ENCODE measurements at regions not wholly inside any gene's neighbourhood (a gene's known extent, or its start where the extent isn't known, plus 50 kb on each side); places are given as distances from the start of the nearest gene placed in this dataset.

DNA sequence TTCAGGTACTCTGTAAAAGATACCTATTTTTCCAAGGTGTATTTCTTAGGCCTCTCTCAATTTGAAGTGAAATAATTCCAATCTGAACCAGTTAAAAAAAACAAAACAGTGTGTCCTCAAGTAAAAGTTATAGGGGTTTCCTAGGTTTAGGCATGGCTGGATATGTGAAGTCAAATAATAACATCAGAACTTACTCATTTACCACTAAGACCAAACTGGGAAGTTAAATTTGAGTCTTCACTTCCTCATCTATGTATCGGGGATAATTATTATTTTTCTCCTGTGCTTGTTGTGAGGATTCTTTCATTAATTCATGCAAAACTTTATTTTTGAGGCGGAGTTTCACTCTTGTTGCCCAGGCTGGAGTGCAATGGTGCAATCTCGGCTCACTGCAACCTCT, 86.2 kb upstream of the PTPRK start:
- TF ChIP-seq POLR2A (IDR thresholded peaks at IDR 0.05; ENCODE audit: low read depth, low read length) (no peak), TAF1 (IDR thresholded peaks at IDR 0.05; ENCODE audit: borderline replicate concordance, low read depth, low read length) (no peak), POLR2AphosphoS5 (IDR thresholded peaks at IDR 0.05; ENCODE audit: low read depth, low read length) (no peak)
